ENCODE measurements at regions not wholly inside any gene's neighbourhood (a gene's known extent, or its start where the extent isn't known, plus 50 kb on each side); places are given as distances from the start of the nearest gene placed in this dataset.

GRCh38 chr20:40449974-40450616, 238.9 kb downstream of the MAFB start:
- no peak for TF ChIP-seq CTCF (tag by site-specific recombination; IDR thresholded peaks at IDR 0.05)
- TF ChIP-seq YY1 (tag by site-specific recombination; IDR thresholded peaks at IDR 0.05): no peak
- no peak for TF ChIP-seq ZNF184 (tag by site-specific recombination; IDR thresholded peaks at IDR 0.05)
- TF ChIP-seq ZNF280D (tag by site-specific recombination; IDR thresholded peaks at IDR 0.05): no peak

Measured in HEK293 (cell line).